ENCODE measurements at regions not wholly inside any gene's neighbourhood (a gene's known extent, or its start where the extent isn't known, plus 50 kb on each side); places are given as distances from the start of the nearest gene placed in this dataset.

DNA sequence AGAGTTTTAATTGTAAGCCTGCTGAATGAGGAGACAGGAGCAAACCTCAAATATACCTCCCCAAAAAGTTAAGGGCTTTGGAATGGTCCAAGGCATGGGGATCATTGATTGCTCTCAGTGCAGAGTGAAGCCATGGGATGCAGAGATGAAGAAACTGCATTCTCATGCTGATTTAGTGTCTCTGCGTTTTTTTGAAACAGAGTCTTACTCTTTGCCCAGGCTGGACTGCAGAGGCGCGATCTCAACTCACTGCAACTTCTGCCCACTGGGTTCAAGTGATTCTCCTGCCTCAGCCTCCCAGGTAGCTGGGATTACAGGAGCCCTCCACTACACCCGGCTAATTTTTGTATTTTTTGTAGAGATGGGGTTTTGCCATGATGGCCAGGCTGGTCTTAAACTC is 99.3 kb upstream of the ETV3 start:
- ChIA-PET POLR2A (no interaction called here), CTCF (no interaction called here), RAD21 (ENCODE audit: low non-redundant PET in 1 of 2, low total read pairs in 2 of 2, uncharacterized antibody in 2 of 2, unreplicated experiment in 2 of 2) (no interaction called here)
- Histone ChIP-seq H2AFZ (ENCODE audit: low read depth, low read length, poor library complexity, severe bottlenecking) (no peak overlapping the region), H3K27ac (ENCODE audit: low read depth, low read length) (no peak overlapping the region), H3K9me3 (ENCODE audit: control insufficient read depth in 1 of 2, insufficient read depth in 1 of 2, low read depth in 1 of 2, low read length in 2 of 2) (no peaks in the 10 kb centered on the region), H3K79me2 (ENCODE audit: insufficient read depth, low read length) (no peaks in the 10 kb centered on the region), H3K4me3 (replicated peaks in 1 of 2; ENCODE audit: low read depth in 1 of 2, low read length in 2 of 2) (no peak overlapping the region), H4K20me1 (ENCODE audit: insufficient read depth) (no peaks in the 10 kb centered on the region; the same call in 1 of the 2 replicates), H3K9me2 (ENCODE audit: insufficient read depth) (no peaks in the 10 kb centered on the region), H3K27me3 (ENCODE audit: insufficient read depth, low read length) (peaks cover 50% of the 10 kb centered on the region), H3K4me1 (ENCODE audit: control insufficient read depth in 1 of 2, insufficient read depth in 2 of 2, low read length in 2 of 2) (no peaks in the 10 kb centered on the region), H3K4me2 (ENCODE audit: low read length) (no peak overlapping the region), H3K36me3 (ENCODE audit: control insufficient read depth in 1 of 2, insufficient read depth in 2 of 2, low read length in 2 of 2) (no peaks in the 10 kb centered on the region), H3K9ac (ENCODE audit: low read length) (no peak overlapping the region)
- no peak for TF ChIP-seq JUND (IDR thresholded peaks at IDR 0.05)
- no peak for TF ChIP-seq SP1 (IDR thresholded peaks at IDR 0.05; ENCODE audit: low read depth)
- no peak for TF ChIP-seq ZNF274 (IDR thresholded peaks at IDR 0.05; ENCODE audit: low read depth, low read length)
- TF ChIP-seq ZFX (IDR thresholded peaks at IDR 0.05): no peak
- TF ChIP-seq MAX (IDR thresholded peaks at IDR 0.05): no peak
- no peak for TF ChIP-seq YY1 (IDR thresholded peaks at IDR 0.05; ENCODE audit: extremely low read depth, insufficient replicate concordance, low read depth, low read length)
- no peak for TF ChIP-seq FOSL1 (IDR thresholded peaks at IDR 0.05; ENCODE audit: low read depth)
- no peak for TF ChIP-seq ELF1 (IDR thresholded peaks at IDR 0.05; ENCODE audit: borderline replicate concordance, low read depth)
- no peak for TF ChIP-seq SRF (IDR thresholded peaks at IDR 0.05; ENCODE audit: low read depth)
- BruUV-seq (replicated peaks): no TSS peak
- DNase-seq (ENCODE audit: low read depth, low spot score) (no peak), ATAC-seq (no peak)
- intact Hi-C loops (cut with micrococcal nuclease): no loop called here

DNA sequence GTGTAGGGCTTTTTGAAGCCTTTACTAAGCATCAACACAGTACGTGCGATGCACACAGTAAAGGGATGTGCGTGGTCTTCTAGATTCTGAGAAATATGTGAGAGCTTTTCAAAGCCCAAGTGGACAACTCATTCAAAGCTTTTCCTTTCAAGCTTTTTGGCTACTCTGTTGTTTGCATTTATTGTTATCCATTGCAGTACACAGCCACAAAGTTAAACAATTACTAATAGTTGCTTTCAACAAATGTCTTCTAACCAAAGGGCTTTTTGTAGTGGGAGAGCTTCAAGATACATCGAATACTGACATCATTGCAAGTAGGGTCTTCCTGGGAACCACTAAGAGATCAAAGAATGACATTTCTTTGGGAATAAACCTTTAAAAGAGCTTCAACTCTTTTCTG is 97.9 kb upstream of the ETV3 start:
- H3K9me2 ChIP-seq (ENCODE audit: insufficient read depth): no peaks in the 10 kb centered on the region
- ChIA-PET RAD21 (ENCODE audit: low non-redundant PET in 1 of 2, low total read pairs in 2 of 2, uncharacterized antibody in 2 of 2, unreplicated experiment in 2 of 2) (no interaction called here), CTCF (no interaction called here), POLR2A (no interaction called here)
- H4K20me1 ChIP-seq (ENCODE audit: insufficient read depth): no peaks in the 10 kb centered on the region; the same call in 1 of the 2 replicates
- no peak overlapping the region for H3K4me3 ChIP-seq (replicated peaks in 1 of 2; ENCODE audit: low read depth in 1 of 2, low read length in 2 of 2)
- no peak overlapping the region for H3K9ac ChIP-seq (ENCODE audit: low read length)
- intact Hi-C loops (cut with micrococcal nuclease): no loop called here
- no peak overlapping the region for H3K4me2 ChIP-seq (ENCODE audit: low read length)
- no peaks in the 10 kb centered on the region for H3K9me3 ChIP-seq (ENCODE audit: control insufficient read depth in 1 of 2, insufficient read depth in 1 of 2, low read depth in 1 of 2, low read length in 2 of 2)
- H3K27me3 ChIP-seq (ENCODE audit: insufficient read depth, low read length): peaks cover 55% of the 10 kb centered on the region
- TF ChIP-seq EZH2phosphoT487 (IDR thresholded peaks at IDR 0.05; ENCODE audit: borderline replicate concordance): no peak
- TF ChIP-seq REST (IDR thresholded peaks at IDR 0.05; ENCODE audit: low read depth): no peak
- TF ChIP-seq FOSL1 (IDR thresholded peaks at IDR 0.05; ENCODE audit: low read depth): no peak
- TF ChIP-seq JUND (IDR thresholded peaks at IDR 0.05): no peak
- no peak for TF ChIP-seq TCF7L2 (IDR thresholded peaks at IDR 0.05; ENCODE audit: borderline replicate concordance, extremely low read depth, insufficient read depth, insufficient read length)
- no TSS peak for BruUV-seq (replicated peaks)
- ATAC-seq: no peak
- H3K79me2 ChIP-seq (ENCODE audit: insufficient read depth, low read length): no peaks in the 10 kb centered on the region
- H2AFZ ChIP-seq (ENCODE audit: low read depth, low read length, poor library complexity, severe bottlenecking): no peak overlapping the region
- H3K36me3 ChIP-seq (ENCODE audit: control insufficient read depth in 1 of 2, insufficient read depth in 2 of 2, low read length in 2 of 2): no peaks in the 10 kb centered on the region
- H3K4me1 ChIP-seq (ENCODE audit: control insufficient read depth in 1 of 2, insufficient read depth in 2 of 2, low read length in 2 of 2): no peaks in the 10 kb centered on the region
- DNase-seq (ENCODE audit: low read depth, low spot score): no peak
- H3K27ac ChIP-seq (ENCODE audit: low read depth, low read length): no peak overlapping the region
